Mesodermal cell (in vitro differentiated cells): ENCODE measurements at regions not wholly inside any gene's neighbourhood (a gene's known extent, or its start where the extent isn't known, plus 50 kb on each side); places are given as distances from the start of the nearest gene placed in this dataset.

Experiments used
- H3K27ac ChIP-seq: 2 replicates; pipeline ENCODE4 v1.7.0; 2013; ENCODE audit warnings: mild to moderate bottlenecking, low read depth, low read length, moderate library complexity; ENCODE audit not compliant: severe bottlenecking
- H3K36me3 ChIP-seq: 2 replicates; pipeline ENCODE4 v1.7.1; 2013; ENCODE audit warnings: mild to moderate bottlenecking, low read length, moderate library complexity; ENCODE audit not compliant: control insufficient read depth, insufficient read depth
- H3K4me1 ChIP-seq: one replicate; pipeline ENCODE4 v1.7.1; 2013; ENCODE audit warnings: mild to moderate bottlenecking, low read length; ENCODE audit not compliant: insufficient read depth, control insufficient read depth, poor library complexity, severe bottlenecking
- H3K4me3 ChIP-seq: 2 replicates; pipeline ENCODE4 v1.7.0; 2013; ENCODE audit warnings: low read length, control low read depth, mild to moderate bottlenecking; ENCODE audit not compliant: insufficient read depth, poor library complexity, severe bottlenecking; ENCODE audit errors: extremely low read depth
- H3K9me3 ChIP-seq: 2 replicates; pipeline ENCODE4 v1.7.1; 2013; ENCODE audit warnings: mild to moderate bottlenecking, low read length, moderate library complexity; ENCODE audit not compliant: control insufficient read depth
- WGBS, 2 experiments: methylation state at CpG; one replicate each; pipeline ENCODE4 v1.1.5; 2013; ENCODE audit warnings: missing lambda C conversion rate in 2 of 2; ENCODE audit not compliant: insufficient coverage in 2 of 2; 5-methylcytosine and 5-hydroxymethylcytosine counted together

DNA sequence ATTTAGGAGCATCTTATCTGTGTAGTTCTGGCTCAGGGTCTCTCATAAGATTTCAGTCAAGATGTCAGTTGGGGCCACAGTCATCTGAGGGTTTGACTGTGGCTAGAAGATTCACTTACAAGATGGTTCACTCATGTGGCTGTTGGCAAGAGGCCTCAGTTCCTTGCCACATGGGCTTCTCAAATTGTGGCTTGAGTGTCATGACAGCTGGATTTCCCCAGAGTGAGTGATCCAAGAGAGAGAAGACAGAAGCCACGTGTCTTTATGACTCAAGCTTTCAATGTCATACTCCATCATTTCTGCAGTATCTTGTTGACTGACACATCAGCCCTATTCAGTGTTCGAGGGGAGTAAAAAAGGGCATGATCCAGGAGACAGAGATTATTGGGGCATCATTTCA, 131.3 kb upstream of the AP1S2 start:
- Histone ChIP-seq H3K36me3 (no peaks in the 10 kb centered on the region), H3K9me3 (peaks cover 4% of the 10 kb centered on the region), H3K27ac (no peak overlapping the region), H3K4me3 (no peak overlapping the region), H3K4me1 (peaks cover 25% of the 10 kb centered on the region)
- no CpG with 5 or more reads among the region's 2 CpGs for WGBS, 2 experiments

DNA sequence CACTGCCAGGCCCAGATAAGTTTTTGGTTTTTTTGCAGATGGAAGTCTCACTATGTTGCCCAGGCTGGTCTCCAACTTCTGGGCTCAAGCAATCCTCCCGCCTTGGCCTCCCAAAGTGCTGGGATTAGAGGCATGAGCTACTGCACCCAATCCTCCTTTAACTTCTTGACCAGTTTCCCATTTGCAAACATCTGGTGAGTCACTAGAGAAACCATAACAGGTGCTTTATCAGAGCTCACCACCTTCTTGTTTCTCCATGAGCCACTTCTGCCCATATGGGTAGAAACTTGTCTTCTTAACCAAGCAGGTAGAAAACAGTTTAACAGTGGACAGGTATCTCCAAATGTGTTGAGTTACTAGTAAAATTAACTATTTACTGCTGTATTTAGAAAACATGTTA, 128.4 kb upstream of the AP1S2 start:
- WGBS, 2 experiments: 63 to 86% methylated on average over 1 of the region's 1 CpG
- H3K9me3 ChIP-seq: peaks cover 4% of the 10 kb centered on the region

DNA sequence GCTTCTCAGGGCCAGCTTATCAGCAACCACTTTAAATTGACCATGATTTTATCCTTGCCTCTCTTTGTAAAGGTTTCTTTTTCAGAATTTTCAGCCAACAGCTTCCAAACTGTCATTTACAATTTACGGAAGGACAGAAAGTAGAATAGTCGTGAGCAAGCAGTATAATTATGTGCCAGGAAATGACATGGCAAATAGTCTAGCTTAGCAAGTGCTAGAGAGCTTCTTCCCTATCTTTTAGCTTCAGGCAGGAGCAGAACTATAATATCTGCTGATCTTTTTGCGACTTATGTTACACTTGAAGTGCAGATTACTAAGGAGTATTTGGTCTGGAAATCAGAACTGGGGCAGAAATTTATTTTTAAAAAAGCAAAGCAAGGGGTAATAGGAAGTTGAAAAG, 123.0 kb upstream of the AP1S2 start:
- Histone ChIP-seq H3K4me3 (no peak overlapping the region), H3K36me3 (no peaks in the 10 kb centered on the region), H3K4me1 (peaks cover 15% of the 10 kb centered on the region), H3K9me3 (no peaks in the 10 kb centered on the region), H3K27ac (peak overlapping the region; percentile 10)
- no CpG with 5 or more reads among the region's 3 CpGs for WGBS, 2 experiments

More for the DNA sequence above, 128.4 kb upstream of the AP1S2 start:
- Histone ChIP-seq H3K27ac (no peak overlapping the region), H3K4me3 (no peak overlapping the region), H3K4me1 (peaks cover 14% of the 10 kb centered on the region), H3K36me3 (no peaks in the 10 kb centered on the region)

DNA sequence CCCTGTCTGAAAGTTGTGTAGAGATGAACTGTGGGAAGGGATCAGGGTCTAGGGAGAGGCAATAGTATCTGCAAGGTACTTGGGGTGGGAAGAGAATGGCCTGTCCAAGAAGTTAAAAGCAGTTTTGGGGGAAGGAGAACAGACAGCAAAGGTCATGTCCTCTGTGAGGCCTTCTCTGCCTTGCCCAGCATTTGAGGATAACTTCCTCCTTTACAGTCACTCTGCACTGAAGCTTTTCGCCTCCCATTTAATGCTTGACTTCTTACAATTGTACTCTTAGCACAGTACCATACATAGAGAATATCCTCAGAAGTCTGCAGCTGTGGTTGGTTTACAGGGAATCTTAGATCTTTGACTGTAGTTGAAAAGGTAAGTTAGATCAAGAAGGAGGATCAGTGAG, 121.8 kb upstream of the AP1S2 start:
- H3K9me3 ChIP-seq: no peaks in the 10 kb centered on the region
- H3K27ac ChIP-seq: no peak overlapping the region
- no peak overlapping the region for H3K4me3 ChIP-seq
- H3K4me1 ChIP-seq: peaks cover 12% of the 10 kb centered on the region
- H3K36me3 ChIP-seq: no peaks in the 10 kb centered on the region
- no CpG with 5 or more reads among the region's 1 CpG for WGBS, 2 experiments

DNA sequence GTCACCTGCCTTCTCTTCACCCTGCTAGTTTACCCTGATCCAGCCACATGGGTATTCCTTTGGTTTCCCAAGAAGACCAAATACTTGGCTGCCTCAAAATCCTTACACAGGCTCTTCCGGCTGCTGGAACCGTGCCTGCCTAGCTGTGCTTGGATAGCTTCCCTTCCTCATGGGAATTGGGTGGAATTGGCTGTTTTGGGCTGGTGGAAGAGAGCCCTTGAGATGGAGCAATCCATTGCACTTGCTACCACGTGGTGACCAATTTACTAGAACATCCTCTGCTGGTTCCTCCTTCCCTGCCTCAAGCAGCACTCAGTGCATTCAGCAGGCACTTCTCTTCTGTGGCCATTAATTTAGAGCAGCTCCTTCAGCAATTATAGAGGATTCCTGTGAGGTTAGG, 119.3 kb upstream of the AP1S2 start:
- no peaks in the 10 kb centered on the region for H3K9me3 ChIP-seq
- no peak overlapping the region for H3K27ac ChIP-seq
- no peak overlapping the region for H3K4me3 ChIP-seq
- no CpG with 5 or more reads among the region's 3 CpGs for WGBS, 2 experiments
- peaks cover 12% of the 10 kb centered on the region for H3K4me1 ChIP-seq
- H3K36me3 ChIP-seq: no peaks in the 10 kb centered on the region

DNA sequence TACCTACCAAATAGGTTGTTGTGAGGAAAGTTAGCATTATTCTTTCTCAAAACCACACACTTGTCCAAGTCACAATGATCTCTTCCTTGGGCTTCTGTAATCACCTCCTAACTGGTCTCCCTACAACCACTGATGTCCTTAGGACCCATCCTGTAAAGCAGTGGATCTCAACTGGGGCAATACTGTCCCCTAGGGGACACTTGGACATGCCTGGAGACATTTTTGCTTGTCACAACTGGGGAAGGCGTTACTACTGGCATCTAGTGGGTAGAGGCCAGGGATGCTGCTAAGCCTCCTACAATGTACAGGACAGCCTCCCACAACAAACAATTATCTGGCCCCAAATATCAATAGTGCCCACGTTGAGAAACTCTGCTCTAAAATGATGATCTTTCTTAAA, 118.7 kb upstream of the AP1S2 start:
- Histone ChIP-seq H3K9me3 (no peaks in the 10 kb centered on the region), H3K4me1 (peaks cover 12% of the 10 kb centered on the region), H3K36me3 (no peaks in the 10 kb centered on the region), H3K4me3 (no peak overlapping the region), H3K27ac (no peak overlapping the region)
- 20% methylated on average over 1 of the region's 2 CpGs; no CpG with 5 or more reads in 1 of the 2 experiments for WGBS, 2 experiments

DNA sequence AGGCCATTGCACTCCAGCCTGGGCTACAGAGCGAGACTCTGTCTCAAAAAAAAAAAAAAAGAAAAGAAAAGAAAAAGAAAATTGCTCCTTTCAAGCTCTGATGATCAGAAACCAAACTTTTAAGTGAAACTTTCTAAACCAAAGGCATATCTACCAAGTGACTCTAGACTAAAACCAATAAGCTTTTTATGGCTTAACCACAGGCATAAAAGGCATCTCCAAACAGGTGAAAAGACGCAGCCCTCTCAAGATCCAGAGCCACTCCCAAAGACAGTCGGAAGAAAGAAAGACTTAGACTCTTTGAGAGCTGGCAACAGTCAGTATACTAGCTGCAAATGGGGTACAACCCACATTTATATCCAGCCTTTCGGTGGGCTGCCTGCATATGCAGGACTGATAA, 117.1 kb upstream of the AP1S2 start:
- WGBS, 2 experiments: no CpG with 5 or more reads among the region's 4 CpGs
- no peaks in the 10 kb centered on the region for H3K4me1 ChIP-seq
- H3K36me3 ChIP-seq: no peaks in the 10 kb centered on the region
- H3K4me3 ChIP-seq: no peak overlapping the region
- no peak overlapping the region for H3K27ac ChIP-seq
- H3K9me3 ChIP-seq: no peaks in the 10 kb centered on the region

DNA sequence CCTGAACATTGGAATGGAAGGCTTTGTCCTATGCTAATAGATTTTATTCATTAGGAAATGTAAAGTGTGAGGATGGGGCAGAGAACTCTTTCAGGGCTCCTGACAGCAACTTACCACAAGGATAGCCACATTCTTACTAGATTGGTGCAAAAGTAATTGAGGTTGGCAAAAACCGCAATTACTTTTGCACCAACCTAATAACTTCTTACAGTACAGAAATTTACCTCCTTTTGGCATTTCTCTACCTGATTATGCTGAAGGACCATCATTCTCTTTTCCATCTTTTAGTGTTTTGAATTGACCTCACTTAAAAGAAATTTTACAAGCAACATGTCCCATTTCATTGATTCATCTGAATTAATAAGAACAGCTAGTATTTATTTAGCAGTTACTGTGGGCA, 109.2 kb upstream of the AP1S2 start:
- H3K9me3 ChIP-seq: no peaks in the 10 kb centered on the region
- no peaks in the 10 kb centered on the region for H3K4me1 ChIP-seq
- WGBS, 2 experiments: 100% methylated on average over 1 of the region's 1 CpG; no CpG with 5 or more reads in 1 of the 2 experiments

DNA sequence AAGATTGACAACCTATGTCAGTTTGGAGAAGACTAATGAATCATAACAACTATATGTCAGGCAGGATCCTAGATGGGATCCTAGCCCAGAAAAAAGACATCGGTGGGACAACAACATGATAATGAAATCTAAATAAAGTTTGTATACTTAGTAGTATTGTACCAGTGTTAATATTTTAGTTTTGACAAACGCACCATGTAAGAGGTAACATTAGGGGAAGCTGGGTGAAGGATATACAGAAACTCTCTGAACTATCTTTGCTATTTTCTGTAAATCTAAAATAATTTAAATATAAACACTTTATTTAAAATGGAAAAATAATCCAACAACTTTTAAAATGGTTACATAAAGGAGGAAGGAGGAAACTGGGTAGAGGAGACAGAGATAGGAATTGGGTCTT, 105.6 kb upstream of the AP1S2 start:
- WGBS, 2 experiments: no CpG with 5 or more reads among the region's 2 CpGs
- no peak overlapping the region for H3K4me3 ChIP-seq
- peaks cover 10% of the 10 kb centered on the region for H3K4me1 ChIP-seq
- H3K36me3 ChIP-seq: no peaks in the 10 kb centered on the region
- no peaks in the 10 kb centered on the region for H3K9me3 ChIP-seq
- H3K27ac ChIP-seq: no peak overlapping the region

More for the DNA sequence above, 109.2 kb upstream of the AP1S2 start:
- Histone ChIP-seq H3K4me3 (no peak overlapping the region), H3K27ac (no peak overlapping the region), H3K36me3 (no peaks in the 10 kb centered on the region)

DNA sequence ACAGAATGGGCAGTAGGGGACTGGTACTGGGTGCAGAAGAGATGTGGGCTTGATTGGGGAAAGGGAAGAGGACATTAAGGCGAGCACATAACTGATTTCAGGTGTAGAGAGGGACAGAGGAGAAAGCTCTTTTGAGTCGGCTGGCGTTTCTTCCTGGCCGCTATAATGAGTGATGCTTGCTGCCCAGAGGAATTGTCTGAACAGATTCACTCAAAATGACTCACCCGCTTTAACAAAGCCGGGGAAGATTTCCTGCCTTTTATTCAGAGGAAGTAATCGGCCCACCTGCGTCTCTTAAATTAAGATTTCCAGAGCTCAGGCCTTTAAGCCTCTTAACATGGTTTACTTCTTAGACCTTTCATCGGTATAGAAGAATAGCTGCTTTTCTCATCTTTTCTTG, 102.1 kb upstream of the AP1S2 start:
- Histone ChIP-seq H3K36me3 (no peaks in the 10 kb centered on the region), H3K4me3 (no peak overlapping the region)
- 10 to 24% methylated on average over 3 to 7 of the region's 9 CpGs for WGBS, 2 experiments

DNA sequence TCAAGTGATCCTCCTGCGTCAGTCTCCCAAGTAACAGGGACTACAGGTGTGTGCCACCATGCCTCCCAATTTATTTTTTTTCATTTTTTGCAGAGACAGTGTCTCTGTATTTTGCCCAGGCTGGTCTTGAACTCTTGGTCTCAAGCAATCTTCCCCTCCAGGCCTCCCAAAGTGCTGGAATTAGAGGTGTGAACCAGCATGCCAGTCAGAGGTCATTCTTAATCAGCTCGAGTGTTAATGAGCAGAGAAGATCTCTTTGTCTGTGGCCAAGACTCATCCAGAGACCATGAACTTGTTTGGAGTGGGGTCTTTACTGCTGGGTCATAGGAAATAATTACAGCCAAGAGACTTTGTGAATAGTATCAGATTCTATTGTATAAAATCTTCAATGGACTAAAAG, 99.2 kb upstream of the AP1S2 start:
- Histone ChIP-seq H3K4me1 (peaks cover 12% of the 10 kb centered on the region), H3K36me3 (no peaks in the 10 kb centered on the region), H3K4me3 (no peak overlapping the region), H3K9me3 (no peaks in the 10 kb centered on the region), H3K27ac (no peak overlapping the region)
- WGBS, 2 experiments: 83% methylated on average over 1 of the region's 2 CpGs; no CpG with 5 or more reads in 1 of the 2 experiments

More for the DNA sequence above, 102.1 kb upstream of the AP1S2 start:
- Histone ChIP-seq H3K4me1 (peaks cover 10% of the 10 kb centered on the region), H3K27ac (peak overlapping the region; percentile 30), H3K9me3 (no peaks in the 10 kb centered on the region)
